Suppressor macrophage treated with lipopolysaccharide for 1 hour (primary cell): ENCODE measurements at regions not wholly inside any gene's neighbourhood (a gene's known extent, or its start where the extent isn't known, plus 50 kb on each side); places are given as distances from the start of the nearest gene placed in this dataset.

Source experiments
- DNase-seq, 3 donors: peaks; one replicate each; pipeline ENCODE4 v3.0.0-alpha.2; 2020 to 2022

DNA sequence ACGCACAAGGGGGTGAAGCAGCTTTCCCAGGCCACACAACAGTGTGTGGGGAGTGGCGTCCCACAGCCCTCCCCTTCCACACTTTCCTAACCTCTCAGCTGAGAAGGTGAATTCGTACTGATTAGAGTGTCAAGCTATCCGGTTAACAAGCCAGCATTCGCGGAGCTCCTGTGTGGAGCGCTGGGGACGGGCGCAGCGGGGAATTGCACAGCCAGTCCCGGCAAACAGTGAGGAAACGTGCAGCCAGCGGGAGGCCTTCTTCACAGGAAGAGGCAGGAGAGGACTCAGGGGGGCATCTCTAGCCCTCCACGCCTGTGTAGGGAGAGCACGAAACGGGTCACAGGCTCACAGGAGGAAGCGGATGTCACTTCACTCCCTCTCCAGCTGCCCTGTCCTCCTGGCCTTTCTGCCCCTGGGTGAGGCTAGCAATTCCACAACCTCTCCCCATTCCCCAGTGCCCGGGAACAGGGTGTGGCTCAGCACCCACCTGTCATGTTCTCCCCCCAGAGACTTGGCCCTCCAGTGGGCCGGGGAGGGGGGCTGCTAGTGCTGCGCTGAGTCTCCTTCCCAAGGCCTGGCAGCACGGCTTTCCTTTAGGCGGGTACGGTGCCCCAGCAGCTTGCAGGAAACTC lies 117.3 kb downstream of the CPZ start:
- DNase-seq = no peak

DNA sequence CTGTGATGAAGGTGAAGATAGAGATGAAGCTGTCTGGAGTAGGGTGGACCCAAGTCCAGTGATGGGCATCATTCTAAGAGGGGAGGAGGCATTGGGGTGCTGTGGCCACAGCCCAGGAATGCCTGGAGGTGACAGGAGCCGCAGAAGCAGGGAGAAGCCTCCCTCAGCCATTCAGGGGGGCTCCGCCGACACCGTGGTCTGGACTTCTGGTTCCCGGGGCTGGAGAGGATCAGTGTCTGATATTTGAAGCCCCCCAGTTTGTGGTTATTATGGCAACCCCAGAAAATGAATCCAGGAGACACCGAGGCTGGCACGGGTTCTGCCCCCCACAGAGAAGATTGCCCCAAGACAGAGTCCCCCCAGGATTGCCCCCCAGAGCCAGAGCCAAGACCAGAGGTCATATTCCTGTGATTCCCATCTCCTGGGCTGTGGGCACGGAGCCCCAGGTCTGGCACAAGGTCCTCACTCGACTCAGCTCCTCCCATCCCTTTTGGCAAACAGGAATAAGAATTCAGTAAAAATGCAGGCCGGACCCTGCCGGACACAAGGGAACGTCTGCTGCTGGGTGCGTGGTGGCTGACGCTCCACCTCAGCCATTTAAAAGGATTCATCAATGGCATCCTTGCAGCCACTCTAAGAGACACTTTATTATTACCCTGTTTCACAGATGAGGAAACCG lies 116.6 kb downstream of the CPZ start:
- no peak for DNase-seq

DNA sequence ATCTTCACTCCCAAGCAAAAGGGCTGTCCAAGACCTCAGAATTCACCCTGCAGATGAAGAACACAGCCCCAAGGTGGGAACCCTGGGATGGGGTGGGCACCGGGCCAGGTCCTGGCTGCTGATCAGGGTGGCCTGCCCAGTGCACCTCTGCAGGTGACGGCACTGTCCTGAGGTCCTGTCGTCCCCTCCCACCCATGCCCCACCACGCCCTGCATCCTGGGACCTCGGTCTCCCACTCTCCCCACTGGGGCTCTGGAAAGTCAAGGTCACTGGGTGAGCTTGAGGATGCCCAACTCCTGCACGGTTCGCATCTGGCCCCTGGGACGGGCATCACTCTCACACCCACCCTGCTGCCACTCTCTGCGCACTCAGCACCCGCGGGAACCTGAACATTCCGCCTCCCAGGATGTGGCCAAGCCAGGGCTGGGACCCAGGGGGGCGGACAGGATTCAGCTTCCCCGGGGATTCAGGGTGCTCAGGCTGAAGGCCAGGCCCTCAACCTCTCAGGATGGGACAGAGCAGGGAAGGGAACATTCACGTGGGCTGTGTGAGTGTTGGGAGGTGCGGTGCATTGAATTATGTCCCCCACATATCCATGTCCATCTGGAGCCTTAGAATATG lies 115.9 kb downstream of the CPZ start:
- DNase-seq = no peak

DNA sequence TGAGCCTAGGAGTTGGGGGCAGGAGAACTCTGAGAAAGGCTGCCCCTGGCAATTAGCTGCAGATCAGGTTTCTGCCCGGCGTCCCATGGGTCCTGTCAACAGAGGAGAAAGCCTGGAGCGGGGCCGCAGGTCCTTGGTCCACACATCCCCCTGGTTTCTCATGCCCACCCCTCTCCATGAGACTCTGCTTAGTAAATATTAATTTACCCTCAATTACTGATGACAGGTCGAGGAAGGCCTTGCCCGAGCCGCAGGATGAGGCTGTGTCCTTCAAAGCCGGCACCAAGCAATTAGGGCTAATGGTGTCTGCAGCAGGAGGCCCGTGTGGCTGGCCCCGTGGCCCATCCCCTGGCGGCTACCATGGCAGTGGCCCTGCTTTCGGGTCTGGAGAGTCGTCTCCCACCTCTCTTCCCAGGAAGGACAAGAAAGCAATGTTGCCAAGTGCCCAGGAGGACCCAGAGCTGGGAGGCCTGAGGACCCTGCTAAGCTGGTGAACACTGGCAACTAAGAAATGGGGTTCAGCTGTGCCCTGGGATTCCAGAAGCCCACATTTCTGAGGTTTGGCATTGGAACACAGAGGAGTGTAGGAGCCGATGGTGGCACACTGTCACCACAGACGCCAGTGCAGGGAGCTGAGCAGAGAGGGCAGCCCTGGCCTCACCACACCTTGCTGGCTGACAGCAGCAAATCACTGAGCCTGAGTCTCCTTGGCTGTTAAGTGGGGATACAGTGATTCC lies 114.6 kb downstream of the CPZ start:
- no peak for DNase-seq

DNA sequence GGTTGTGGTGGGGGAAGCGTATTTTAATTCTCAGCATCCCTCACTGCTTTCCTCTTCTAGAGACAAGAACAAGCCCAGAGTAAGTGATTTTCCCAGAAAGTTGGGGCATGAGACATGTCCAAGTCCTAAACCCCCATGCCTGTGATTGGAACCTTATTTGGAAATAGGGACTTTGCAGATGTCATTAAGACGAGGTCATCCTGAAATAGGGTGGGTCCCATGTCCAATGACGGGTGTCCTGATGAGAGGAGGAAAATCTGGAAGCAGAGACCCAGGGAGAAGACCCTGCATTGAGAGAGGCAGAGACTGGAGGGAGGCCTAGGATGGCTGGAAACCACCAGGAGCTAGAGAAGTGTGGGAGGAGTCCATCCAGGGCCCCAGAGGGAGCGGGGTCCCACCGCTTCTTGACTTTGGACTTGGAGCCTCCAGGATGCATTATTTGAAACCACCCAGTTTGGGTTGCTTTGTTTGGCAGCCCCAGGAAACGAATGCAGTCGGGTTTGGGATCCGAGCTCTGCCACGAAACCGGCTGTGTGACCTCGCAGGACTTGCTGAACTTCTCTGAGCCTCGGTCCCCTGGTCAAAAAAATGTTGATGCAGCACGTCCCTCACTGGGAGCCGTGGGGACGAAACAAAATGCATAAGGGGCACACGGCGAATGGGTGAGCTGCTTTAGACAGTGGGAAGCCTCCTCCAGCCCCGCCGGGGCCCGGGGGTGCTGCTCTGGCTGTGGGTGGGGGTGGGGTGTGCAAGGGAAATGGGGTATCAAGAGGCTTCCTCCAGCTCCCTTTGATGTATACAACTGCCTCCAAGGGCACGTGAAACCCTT lies 113.9 kb downstream of the CPZ start:
- DNase-seq = no peak

DNA sequence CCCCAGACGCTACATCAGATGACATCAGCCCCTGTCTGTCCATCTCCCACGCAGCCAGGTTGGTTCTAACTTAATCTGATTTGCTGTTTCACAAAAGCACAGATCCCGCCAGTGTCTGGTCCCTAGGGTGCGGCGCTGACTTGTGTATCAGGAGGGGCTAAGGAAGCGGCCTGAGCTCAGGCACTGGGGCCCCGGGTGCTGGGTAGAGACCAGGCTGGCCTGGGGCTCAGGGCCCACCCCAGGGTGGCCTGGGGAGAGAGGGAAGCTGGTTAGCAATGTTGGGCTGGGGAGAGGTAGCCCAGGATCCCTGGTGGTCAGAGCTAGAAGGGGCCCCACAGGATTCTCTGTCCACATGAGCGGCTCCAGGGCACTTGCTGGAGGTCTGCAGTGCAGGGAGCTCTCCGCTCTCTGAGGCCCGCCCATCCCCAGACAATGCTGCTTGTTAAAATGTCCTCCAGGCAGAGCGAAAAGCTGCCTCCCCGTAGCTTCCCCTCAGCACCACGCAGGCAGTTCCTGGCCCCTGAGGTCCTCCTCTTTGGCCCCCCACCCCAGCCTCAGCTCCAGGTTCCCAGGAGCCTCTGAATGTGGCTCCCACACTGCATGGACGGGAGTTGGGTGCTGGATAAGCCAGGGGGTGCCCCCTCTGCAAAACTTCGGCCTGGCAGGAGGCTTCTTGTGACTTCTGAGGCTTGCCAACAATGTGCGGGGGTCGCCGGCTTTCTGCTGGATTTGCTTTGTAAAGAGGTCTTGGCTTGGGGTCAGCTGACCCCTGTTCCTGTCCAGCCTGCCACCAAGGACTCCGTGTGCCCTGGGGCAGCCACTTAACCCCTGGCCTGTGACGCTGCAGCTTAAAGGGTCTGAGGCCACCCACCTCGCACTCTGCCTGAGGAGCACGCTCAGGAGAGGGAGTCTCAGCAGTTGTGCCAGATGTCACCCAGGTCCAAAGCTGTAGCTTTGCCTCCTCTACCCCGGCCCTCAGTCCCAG lies 112.9 kb downstream of the CPZ start:
- DNase-seq = no peak

DNA sequence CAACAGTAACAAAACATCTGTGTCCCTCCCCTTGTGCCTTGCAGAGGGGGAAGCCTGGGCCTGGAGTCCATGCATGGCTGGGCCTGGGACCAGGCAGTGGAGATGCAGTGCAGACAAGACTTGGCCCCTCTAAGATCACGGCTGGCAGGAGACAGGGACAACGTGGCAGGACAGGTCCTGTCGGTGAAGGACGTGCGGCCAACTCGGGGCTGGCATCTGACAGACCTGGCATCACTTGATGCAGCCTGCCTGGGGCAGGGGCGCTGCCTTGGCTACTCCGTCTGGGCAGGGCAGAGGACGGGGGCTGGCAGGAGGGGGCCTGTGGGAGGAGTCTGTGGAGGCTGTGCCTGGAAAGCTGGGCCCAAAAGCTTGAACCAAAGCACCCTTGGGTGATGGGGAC lies 112.1 kb downstream of the CPZ start:
- DNase-seq = no peak

DNA sequence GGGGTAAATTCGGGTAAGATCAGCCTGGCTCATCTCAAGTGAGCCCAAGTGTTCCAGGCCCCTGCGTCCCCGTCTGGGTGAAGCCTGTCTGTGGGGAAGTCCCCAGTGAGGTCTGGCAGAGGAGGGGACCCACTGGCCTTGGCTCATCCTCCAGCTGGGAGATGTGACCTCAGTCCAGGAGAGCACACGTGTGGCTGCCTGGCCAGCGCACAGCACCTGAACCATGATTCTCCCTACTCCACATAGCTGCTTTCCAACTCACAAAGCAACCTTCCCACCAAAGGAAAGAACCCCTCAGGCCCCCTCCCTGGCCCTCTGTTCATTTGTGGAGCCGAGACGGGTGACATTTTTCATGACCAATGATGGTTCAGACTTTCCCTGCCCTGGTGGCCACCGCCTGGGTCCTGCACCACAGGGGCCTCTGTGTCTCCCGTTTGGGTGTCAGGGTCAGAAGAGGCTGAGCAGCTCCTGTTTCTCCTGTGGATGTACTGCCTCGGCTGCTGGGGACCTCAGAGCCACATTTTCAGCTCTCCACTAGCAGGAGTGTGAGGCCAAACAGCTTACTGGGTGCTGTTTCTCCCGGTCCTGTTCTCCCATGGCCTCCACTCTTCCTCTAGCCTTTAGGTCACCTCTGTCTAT lies 111.4 kb downstream of the CPZ start:
- no peak for DNase-seq

DNA sequence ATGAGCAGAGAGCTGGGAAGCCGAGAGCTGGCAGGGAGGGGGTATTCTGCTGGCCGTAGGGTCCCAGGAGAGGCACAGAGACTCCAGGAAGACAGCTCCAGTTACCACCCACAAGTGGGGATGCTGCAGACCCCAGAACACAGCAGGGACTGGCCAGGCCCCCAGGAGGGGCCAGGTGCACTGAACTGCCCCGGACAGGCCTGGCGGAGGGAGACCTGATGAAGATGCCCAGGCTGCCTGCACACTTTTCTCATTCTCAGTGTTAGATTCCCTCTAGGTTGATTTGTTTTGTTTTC lies 110.8 kb downstream of the CPZ start:
- no peak for DNase-seq

DNA sequence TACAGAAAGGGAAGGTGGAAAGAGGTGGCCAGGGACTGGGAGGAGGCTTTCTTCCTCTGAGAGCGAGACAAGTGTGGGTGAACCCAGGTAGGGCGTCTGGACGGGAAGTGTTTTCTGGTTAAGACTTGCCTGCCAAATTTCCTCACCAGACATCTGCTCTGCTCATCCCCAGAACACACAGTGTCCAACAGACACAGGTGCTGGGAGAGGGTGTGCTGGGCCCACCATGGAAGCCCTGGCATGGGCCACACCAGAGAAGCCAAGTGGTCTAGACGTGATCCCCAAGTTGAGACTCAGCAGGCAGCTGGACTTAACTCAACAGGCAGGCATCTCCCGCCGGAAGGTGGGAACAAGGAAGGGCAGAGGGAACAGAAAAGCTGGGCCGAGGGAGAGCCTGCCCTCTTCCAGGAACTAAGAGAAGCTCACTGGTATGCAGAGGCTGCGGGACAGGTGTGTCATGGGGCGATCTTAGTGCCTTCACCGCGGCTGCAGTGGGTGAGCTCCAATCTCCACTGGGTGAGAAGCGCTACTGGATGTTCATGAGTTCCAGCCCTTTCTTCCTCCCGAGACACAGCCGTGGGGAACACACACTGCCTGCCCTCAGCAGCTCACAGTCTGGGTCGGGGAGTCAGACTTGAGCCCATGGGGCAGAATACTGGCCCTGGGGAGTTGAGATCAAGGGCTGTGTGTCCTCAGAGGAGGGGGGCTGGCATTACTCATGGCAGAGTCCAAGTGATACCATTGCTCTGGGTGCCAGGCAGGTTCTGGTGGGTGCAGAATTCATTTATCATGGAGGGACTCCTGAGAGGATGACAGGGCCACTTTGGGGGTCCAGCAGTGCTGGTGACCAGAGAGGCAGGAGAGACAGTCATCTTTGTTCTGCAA lies 110.2 kb downstream of the CPZ start:
- DNase-seq = no peak

DNA sequence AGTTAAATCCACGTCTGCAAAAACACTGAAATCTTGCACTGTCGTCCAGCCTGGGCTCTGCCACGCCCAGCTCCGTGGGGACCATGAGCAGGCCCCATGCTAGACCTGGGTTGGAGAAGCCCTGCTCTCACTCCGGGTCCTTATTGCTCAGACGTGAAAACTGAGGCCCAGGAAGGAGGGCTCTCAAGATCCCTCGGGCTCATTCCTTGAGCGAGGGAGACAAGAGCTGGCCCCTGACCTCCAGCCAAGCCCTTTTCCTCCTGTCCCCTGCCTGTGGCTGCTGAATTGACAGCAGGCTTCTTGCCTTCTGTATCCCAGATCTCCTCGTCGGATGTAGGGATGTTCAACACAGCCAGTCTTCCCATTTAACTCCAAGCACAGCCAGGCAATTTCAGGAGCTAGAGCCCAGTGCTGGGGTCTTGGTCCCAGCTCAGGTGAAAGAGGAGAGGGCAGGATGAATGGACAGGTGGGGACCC lies 109.5 kb downstream of the CPZ start:
- DNase-seq = no peak

DNA sequence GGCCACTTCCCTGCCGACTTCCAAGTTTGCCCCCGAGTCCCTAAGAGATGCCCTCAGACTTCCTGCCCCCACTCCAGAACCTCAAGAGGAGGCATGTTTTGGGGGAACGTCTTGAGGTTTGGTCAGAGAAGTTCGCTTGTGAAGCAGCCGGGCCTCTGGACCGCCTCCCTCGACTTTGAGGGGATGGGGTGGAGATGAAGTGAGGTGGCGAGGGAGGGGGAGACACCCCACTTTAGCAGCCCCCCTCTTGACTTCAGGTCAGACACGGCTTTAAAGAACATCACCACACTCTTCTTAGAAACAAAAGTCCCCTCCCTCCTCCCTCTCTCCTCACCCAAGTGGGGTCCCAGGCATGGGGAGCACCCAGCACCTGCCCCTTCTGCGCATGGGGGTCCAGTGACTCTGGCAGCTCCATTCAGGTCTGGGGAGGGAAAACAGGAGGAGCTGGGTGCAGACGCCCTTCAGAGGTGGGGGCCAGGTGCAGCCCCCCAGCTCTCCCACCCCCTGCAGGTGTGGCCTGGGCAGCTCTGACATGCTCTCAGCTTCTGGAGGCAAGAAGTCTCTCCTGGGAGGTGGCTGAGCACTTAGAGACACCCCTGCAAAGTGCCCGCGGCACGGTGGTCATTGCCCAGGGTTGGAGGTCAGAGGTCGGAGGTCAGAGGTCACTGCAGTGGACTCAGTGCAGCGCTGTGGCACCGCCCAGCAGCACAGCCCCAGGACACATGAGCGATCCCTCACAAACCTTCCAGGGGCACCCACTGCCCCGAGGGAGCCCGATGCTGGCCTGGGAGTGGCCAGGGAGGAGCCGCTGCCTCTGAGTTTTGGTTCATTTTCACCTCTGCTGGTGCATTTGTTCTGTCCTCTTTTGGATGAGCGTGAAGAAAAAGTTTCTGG lies 108.8 kb downstream of the CPZ start:
- no peak for DNase-seq

DNA sequence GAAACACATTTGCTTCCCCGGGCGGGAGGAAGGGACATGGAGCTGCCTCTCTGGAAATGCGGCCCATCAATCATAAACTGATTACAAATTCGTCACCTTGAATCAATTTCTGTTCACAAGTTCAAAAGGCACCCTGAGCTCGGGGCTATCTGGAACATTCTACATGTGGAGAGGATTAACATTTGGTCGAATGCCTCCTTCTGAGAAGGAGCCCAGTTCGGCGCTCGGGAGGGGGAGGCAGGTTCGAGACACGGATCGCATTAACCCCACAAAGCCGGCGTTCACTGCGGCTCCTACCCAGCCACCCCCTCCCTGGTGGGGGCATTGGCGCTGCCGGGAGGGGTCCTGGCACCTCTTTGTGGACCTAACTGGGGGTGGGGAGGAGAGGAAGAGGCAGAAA lies 108.0 kb downstream of the CPZ start:
- DNase-seq = no peak

DNA sequence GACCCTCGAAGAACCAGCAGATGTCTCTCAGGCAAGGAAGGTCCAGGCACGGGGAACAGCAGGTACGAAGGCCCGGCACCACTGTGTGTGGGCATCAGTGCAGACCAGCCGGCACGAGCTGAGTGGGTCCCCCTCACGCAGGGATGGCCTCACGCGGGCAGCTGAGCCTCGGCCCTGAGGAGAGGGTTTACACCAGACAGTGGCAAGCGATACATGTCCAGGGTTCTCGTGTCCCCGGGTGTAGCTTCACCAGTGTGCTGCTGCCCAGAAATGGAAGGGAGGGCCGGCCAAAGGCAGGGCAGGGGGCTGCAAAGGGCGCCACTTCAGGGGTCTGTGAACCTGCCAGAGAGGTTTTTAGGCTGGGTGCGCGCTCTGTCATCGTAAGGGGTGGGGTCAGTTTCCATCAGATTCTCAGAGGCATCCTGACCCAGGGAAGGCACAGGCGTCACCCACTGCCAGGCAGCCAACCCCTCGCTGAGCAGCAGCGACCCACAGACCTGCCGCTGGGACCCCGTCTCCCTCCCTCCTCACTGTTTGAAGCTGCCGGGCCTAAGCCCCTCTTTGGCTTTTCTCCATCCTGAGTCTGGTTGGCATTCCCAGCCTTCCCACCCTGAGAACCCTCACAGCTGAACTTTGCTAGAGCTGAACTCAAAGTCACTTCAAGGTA lies 107.0 kb downstream of the CPZ start:
- no peak for DNase-seq

DNA sequence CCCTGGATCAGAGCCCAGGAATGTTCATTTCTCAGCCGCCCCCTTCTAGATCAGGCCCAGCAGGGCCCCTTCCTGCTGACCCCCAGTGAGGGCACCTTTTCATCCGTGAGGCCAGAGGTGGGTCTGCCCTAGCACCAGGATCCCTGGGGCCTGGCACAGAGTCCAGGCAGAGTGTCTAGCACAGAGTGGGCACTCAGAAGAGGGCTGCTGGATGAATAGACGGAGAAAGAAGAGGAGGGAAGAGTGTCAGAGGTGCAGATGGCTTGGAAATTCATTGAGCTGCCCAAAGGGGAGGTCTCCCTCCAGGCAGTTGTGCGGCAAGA lies 106.5 kb downstream of the CPZ start:
- no peak for DNase-seq

DNA sequence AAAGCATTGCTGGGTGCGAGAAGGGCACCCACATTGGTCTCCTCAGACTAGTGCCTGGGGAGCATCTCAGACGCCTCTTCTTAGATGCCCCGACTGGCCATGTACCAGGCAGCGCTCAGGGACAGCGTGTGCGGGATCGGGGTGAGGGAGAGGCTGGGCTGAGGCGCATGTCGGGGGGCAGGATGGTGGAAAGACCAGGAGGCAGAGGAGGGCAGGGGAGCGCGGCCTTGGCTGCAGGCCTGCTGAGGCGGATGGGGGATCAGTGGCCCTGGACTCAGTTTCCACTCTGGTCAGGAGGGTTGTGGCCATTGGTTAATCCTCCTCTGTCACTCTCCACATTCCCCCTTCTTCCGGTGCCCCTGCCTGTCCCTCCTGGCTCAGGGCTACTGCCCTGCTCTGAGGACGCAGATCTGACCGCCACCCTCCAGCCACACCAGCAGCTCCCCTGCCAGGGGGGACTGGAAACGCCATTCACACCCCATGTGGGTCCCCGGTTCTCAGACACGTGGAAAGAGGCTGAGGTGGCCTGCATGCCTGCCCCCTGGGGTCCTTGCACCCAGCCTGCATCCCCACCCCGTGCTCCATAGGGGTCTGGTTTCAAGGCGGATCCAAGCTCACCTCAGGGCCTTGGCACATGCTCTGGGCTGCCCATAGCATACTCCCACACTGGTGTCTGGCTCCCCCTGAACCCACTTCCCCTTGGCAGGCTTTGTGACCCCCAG lies 105.9 kb downstream of the CPZ start:
- DNase-seq = no peak

DNA sequence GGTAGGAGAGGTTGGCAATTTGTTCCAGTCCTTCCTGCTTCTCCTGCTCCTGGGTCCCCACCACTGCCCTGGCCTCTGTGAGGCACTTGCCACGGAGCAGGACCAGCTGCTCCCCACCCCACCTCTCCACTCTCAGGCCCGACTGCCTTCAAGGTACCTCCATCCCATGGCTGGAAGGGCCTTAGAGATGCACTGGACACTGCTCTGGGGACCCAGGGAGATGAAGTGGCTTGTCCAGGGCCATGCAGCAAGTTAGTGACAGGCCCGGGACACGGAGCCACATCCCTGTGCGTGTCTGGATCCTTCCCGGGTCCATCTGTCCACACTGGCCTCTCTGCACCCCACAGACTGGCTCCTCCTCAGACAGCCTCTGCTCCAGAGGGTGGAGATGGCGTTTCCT lies 105.3 kb downstream of the CPZ start:
- no peak for DNase-seq
